ENCODE measurements at regions not wholly inside any gene's neighbourhood (a gene's known extent, or its start where the extent isn't known, plus 50 kb on each side); places are given as distances from the start of the nearest gene placed in this dataset.

DNA sequence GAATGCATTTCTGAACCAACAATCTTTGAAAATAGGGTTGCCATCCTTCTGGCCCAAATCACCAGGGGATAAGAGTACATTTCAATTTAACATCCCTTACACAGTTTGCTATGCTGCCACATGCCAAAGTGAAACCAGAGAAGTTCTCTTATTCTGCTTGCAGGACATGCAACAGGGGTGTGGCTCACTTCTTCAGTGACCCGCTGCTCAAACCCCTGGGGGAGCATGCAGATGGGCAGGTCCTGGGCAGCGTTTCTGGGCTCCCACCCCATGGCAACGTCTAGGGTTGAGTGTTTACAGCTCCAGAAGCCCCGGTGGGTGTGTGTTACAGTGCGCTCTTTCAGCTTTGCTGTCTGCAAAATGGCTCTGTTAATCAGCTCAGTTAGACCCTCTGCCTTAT, 1306.3 kb upstream of the TMEM132C start:
- no TSS peak for BruUV-seq (replicated peaks)
- H3K27ac Mint-ChIP-seq (ENCODE audit: low read depth, unreplicated experiment): no peak overlapping the region
- no peak overlapping the region for H3K4me3 Mint-ChIP-seq (ENCODE audit: unreplicated experiment)
- TF ChIP-seq CTCF (IDR thresholded peaks at IDR 0.05; ENCODE audit: unreplicated experiment): no peak
- no peak for DNase-seq (ENCODE audit: unreplicated experiment)
- intact Hi-C loops (cut with micrococcal nuclease): no loop called here
- no peaks in the 10 kb centered on the region for H3K27me3 Mint-ChIP-seq (ENCODE audit: insufficient read depth, unreplicated experiment)
- ChIA-PET CTCF (interaction anchor here (0.6 kb wide), 1 partner anchor 1056 kb away, joined by 3 read pairs; no protein-coding TSS in a partner anchor), POLR2A (no interaction called here)
- no peaks in the 10 kb centered on the region for H3K4me1 Mint-ChIP-seq (ENCODE audit: insufficient read depth, unreplicated experiment)
- H3K36me3 Mint-ChIP-seq (ENCODE audit: insufficient read depth, unreplicated experiment): no peaks in the 10 kb centered on the region
- H3K9me3 Mint-ChIP-seq (ENCODE audit: unreplicated experiment): no peaks in the 10 kb centered on the region

DNA sequence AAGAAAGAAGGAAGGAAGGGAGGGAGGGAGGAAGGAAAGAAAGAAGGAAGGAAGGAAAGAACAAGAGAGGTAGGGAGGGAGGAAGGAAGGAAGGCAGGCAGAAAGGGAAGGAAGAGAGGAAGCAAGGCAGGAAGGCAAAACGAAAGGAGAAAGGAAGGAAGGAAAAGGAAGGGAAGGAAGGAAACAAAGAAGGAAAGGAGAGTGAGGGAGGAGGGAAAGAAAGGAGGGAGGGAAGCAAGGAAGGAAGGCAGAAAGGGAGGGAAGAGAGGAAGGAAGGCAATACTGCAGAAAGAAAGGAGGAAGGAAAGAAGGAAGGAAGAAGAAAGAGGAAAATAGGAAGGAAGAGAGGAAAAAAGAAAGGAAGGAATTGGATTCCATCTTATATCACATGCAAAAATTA, 1303.1 kb upstream of the TMEM132C start:
- ChIA-PET POLR2A (no interaction called here), CTCF (no interaction called here)
- no peaks in the 10 kb centered on the region for H3K36me3 Mint-ChIP-seq (ENCODE audit: insufficient read depth, unreplicated experiment)
- intact Hi-C loops (cut with micrococcal nuclease): no loop called here
- no peak for DNase-seq (ENCODE audit: unreplicated experiment)
- no peak overlapping the region for H3K27ac Mint-ChIP-seq (ENCODE audit: low read depth, unreplicated experiment)
- no peak overlapping the region for H3K4me3 Mint-ChIP-seq (ENCODE audit: unreplicated experiment)
- no TSS peak for BruUV-seq (replicated peaks)
- no peaks in the 10 kb centered on the region for H3K9me3 Mint-ChIP-seq (ENCODE audit: unreplicated experiment)
- no peaks in the 10 kb centered on the region for H3K4me1 Mint-ChIP-seq (ENCODE audit: insufficient read depth, unreplicated experiment)
- TF ChIP-seq CTCF (IDR thresholded peaks at IDR 0.05; ENCODE audit: unreplicated experiment): no peak
- no peaks in the 10 kb centered on the region for H3K27me3 Mint-ChIP-seq (ENCODE audit: insufficient read depth, unreplicated experiment)

DNA sequence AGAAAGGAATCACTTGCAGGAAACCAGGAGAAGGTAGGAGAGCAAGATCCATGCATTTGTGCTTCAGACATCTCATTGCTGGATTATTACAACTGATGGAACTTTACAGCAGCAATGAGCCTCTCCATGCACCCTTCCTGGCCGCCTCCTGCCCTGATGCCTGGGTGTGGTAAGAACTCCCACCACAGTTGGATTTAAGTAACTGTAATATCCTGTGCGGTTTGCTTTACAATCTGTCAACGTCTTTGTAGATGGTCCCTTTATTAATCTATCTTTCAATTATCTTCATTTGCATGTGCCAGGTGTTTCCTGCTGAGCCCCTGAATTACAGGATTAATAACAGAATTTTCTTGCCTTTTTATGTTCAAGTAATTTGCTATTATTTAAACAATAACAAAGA, 1300.5 kb upstream of the TMEM132C start:
- intact Hi-C loops (cut with micrococcal nuclease): no loop called here
- CTCF ChIA-PET: interaction anchor here (0.6 to 1.2 kb wide), 3 partner anchors 15 to 1816 kb away, joined by 3 to 7 read pairs (median 4); no protein-coding TSS in a partner anchor
- POLR2A ChIA-PET: no interaction called here
- H3K4me1 Mint-ChIP-seq (ENCODE audit: insufficient read depth, unreplicated experiment): no peaks in the 10 kb centered on the region
- H3K4me3 Mint-ChIP-seq (ENCODE audit: unreplicated experiment): no peak overlapping the region
- H3K27me3 Mint-ChIP-seq (ENCODE audit: insufficient read depth, unreplicated experiment): peaks cover under 1% of the 10 kb centered on the region
- no peaks in the 10 kb centered on the region for H3K36me3 Mint-ChIP-seq (ENCODE audit: insufficient read depth, unreplicated experiment)
- no TSS peak for BruUV-seq (replicated peaks)
- TF ChIP-seq CTCF (IDR thresholded peaks at IDR 0.05; ENCODE audit: unreplicated experiment): no peak
- no peaks in the 10 kb centered on the region for H3K9me3 Mint-ChIP-seq (ENCODE audit: unreplicated experiment)
- DNase-seq (ENCODE audit: unreplicated experiment): no peak
- no peak overlapping the region for H3K27ac Mint-ChIP-seq (ENCODE audit: low read depth, unreplicated experiment)

- no peak for DNase-seq (ENCODE audit: unreplicated experiment)
- Mint-ChIP-seq H3K27ac (ENCODE audit: low read depth, unreplicated experiment) (no peak overlapping the region), H3K27me3 (ENCODE audit: insufficient read depth, unreplicated experiment) (peaks cover 7% of the 10 kb centered on the region), H3K4me1 (ENCODE audit: insufficient read depth, unreplicated experiment) (no peaks in the 10 kb centered on the region), H3K4me3 (ENCODE audit: unreplicated experiment) (no peak overlapping the region), H3K9me3 (ENCODE audit: unreplicated experiment) (no peaks in the 10 kb centered on the region), H3K36me3 (ENCODE audit: insufficient read depth, unreplicated experiment) (no peaks in the 10 kb centered on the region)
- BruUV-seq (replicated peaks): no TSS peak
- intact Hi-C loops (cut with micrococcal nuclease): no loop called here
- ChIA-PET POLR2A (no interaction called here), CTCF (interaction anchor here (0.6 to 1.2 kb wide), 2 partner anchors 14 to 1815 kb away, joined by 4 to 7 read pairs; no protein-coding TSS in a partner anchor)
- no peak for TF ChIP-seq CTCF (IDR thresholded peaks at IDR 0.05; ENCODE audit: unreplicated experiment)
These were observed 1299.8 kb upstream of the TMEM132C start for GRCh38 chr12:126967152-126967551.
